Aorta (tissue), 5 donors: ENCODE measurements at regions not wholly inside any gene's neighbourhood (a gene's known extent, or its start where the extent isn't known, plus 50 kb on each side); places are given as distances from the start of the nearest gene placed in this dataset.

ENCODE experiments used
- ATAC-seq: fragments of 200-7000 bp; cut with Tn5 transposase; one replicate; pipeline ENCODE4 v1.9.1; 2022; ENCODE audit warnings: moderate library complexity; ENCODE audit not compliant: low FRiP score
- DNase-seq, 2 donors: peaks; one replicate each; pipeline ENCODE4 v3.0.0-alpha.2; 2020
- H3K27ac ChIP-seq, 2 donors: one replicate each; pipeline ENCODE4 v1.5.1; 2013; ENCODE audit warnings: low read length in 2 of 2, mild to moderate bottlenecking in 2 of 2, moderate library complexity in 2 of 2, control low read depth in 1 of 2, inconsistent platforms in 1 of 2, low read depth in 1 of 2
- H3K27me3 ChIP-seq, 2 donors: one replicate each; pipeline ENCODE4 v1.6.1; 2013; ENCODE audit warnings: control low read depth in 1 of 2, low read length in 1 of 2, mild to moderate bottlenecking in 1 of 2, moderate library complexity in 1 of 2; ENCODE audit not compliant: insufficient read depth in 2 of 2, control insufficient read depth in 1 of 2
- H3K36me3 ChIP-seq, 2 donors: one replicate each; pipeline ENCODE4 v1.6.1; 2013; ENCODE audit warnings: control low read depth in 1 of 2, low read length in 1 of 2, mild to moderate bottlenecking in 1 of 2; ENCODE audit not compliant: insufficient read depth in 2 of 2, control insufficient read depth in 1 of 2
- H3K4me1 ChIP-seq, 2 donors: one replicate each; pipeline ENCODE4 v1.6.1; 2013; ENCODE audit warnings: low read length in 2 of 2, control low read depth in 1 of 2, mild to moderate bottlenecking in 1 of 2, moderate library complexity in 1 of 2; ENCODE audit not compliant: insufficient read depth in 2 of 2, control insufficient read depth in 1 of 2
- H3K4me3 ChIP-seq, 2 donors: one replicate each; pipeline ENCODE4 v1.5.1; 2013; ENCODE audit warnings: low read length in 2 of 2, control low read depth in 1 of 2, mild to moderate bottlenecking in 1 of 2
- H3K9me3 ChIP-seq: one replicate; pipeline ENCODE4 v1.6.1; 2013; ENCODE audit warnings: mild to moderate bottlenecking, low read length; ENCODE audit not compliant: control insufficient read depth
- WGBS, 2 donors: extraction: QIAGEN DNeasy Blood & Tissue Kit; methylation state at CpG; one replicate each; pipeline ENCODE4 v1.1.7; 2013; 5-methylcytosine and 5-hydroxymethylcytosine counted together
- intact Hi-C, 2 donors: fragments of 100-400 bp; cut with DNase I; formaldehyde crosslinking; loops; one replicate each; pipeline versions ENCODE4 v1.14.2 to v1.15.0; 2022
- donor health status: healthy with polysubstance abuse.
- donor health status: Bipolar disorder and iron deficiency.
- donor health status: DM: no; HTN: no; CAD: no.
- donor health status: DM: no; HTN: no; CAD: no.
- donor health status: DM: yes; HTN: yes; CAD: no.

GRCh38 chr2:213225866-213226265 lies 58.4 kb upstream of the SPAG16 start:
- no peaks in the 10 kb centered on the region for H3K9me3 ChIP-seq
- H3K4me1 ChIP-seq: no peaks in the 10 kb centered on the region
- no peak overlapping the region for H3K4me3 ChIP-seq
- H3K27me3 ChIP-seq: peaks cover 0 to 2% of the 10 kb centered on the region in 2 donors
- WGBS, 2 donors: 85 to 90% methylated on average over 4 of the region's 4 CpGs
- intact Hi-C loops: no loop called here
- H3K36me3 ChIP-seq: no peaks in the 10 kb centered on the region
- no peak overlapping the region for H3K27ac ChIP-seq
- no peak for DNase-seq
- no peak for ATAC-seq

DNA sequence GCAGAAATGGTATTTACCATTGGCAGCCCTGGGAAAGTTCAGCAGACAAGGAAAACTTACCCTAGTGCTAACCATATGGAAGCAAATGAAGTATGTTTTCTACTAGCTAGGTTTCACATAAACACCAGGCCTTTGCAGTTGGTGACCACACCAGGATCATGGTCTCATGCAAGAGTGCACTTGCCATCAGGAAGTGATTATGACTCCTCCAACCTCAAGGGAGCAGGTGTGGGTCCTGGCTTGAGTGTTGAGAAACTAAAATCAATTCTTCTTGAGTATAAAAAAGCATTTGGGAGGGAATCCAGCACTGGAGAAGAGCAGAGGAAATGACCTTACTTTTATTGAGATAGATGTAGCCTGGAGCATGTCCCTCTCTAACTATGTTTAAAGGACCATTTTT lies 56.8 kb upstream of the SPAG16 start:
- intact Hi-C loops: no loop called here

DNA sequence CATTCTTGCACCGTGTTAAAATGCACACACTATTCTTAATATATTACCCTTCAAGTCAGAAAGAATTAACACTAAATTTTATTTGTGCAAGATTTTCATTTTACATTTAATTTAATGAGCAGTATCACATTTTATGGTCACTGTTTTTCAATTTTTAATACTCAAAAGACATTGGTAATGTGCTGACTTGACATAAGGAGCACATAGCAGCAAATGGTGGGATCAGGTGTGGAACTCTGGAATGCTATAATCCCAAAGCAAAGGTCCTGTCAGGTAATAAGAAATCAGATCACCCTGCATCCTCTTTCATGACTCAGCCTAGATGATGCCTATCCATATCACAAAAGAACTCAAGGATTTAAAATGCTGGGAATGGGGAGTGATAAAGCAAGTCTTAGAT lies 55.6 kb upstream of the SPAG16 start:
- Histone ChIP-seq H3K4me1 (peaks cover 0 to 3% of the 10 kb centered on the region in 2 donors), H3K27ac (no peak overlapping the region), H3K27me3 (peaks cover 0 to 2% of the 10 kb centered on the region in 2 donors), H3K36me3 (no peaks in the 10 kb centered on the region), H3K4me3 (no peak overlapping the region), H3K9me3 (no peaks in the 10 kb centered on the region)
- intact Hi-C loops: no loop called here
- DNase-seq: no peak
- WGBS, 2 donors: 81 to 93% methylated on average over 1 of the region's 1 CpG
- no peak for ATAC-seq

More for the DNA sequence above, 56.8 kb upstream of the SPAG16 start:
- no peak overlapping the region for H3K27ac ChIP-seq
- peaks cover 0 to 2% of the 10 kb centered on the region in 2 donors for H3K27me3 ChIP-seq
- no peaks in the 10 kb centered on the region for H3K36me3 ChIP-seq
- no peaks in the 10 kb centered on the region for H3K4me1 ChIP-seq
- DNase-seq (no peak), ATAC-seq (no peak)
- no peaks in the 10 kb centered on the region for H3K9me3 ChIP-seq
- H3K4me3 ChIP-seq: no peak overlapping the region

- Histone ChIP-seq H3K27me3 (peaks cover 0 to 2% of the 10 kb centered on the region in 2 donors), H3K4me3 (no peak overlapping the region), H3K36me3 (no peaks in the 10 kb centered on the region), H3K4me1 (peaks cover 0 to 3% of the 10 kb centered on the region in 2 donors), H3K27ac (no peak overlapping the region), H3K9me3 (no peaks in the 10 kb centered on the region)
- intact Hi-C loops: no loop called here
- DNase-seq (no peak), ATAC-seq (no peak)
- WGBS, 2 donors: 71 to 74% methylated on average over 8 of the region's 8 CpGs
Measured at GRCh38 chr2:213229814-213230213, 54.5 kb upstream of the SPAG16 start.

- H3K9me3 ChIP-seq: no peaks in the 10 kb centered on the region
- H3K36me3 ChIP-seq: no peaks in the 10 kb centered on the region
- no peak overlapping the region for H3K27ac ChIP-seq
- H3K4me3 ChIP-seq: no peak overlapping the region
- intact Hi-C loops: no loop called here
- H3K27me3 ChIP-seq: peaks cover 0 to 2% of the 10 kb centered on the region in 2 donors
- ATAC-seq (no peak), DNase-seq (no peak)
- H3K4me1 ChIP-seq: peaks cover 0 to 3% of the 10 kb centered on the region in 2 donors
- 91 to 94% methylated on average over 1 of the region's 1 CpG for WGBS, 2 donors
Measured at GRCh38 chr2:213231966-213232365, 52.3 kb upstream of the SPAG16 start.

DNA sequence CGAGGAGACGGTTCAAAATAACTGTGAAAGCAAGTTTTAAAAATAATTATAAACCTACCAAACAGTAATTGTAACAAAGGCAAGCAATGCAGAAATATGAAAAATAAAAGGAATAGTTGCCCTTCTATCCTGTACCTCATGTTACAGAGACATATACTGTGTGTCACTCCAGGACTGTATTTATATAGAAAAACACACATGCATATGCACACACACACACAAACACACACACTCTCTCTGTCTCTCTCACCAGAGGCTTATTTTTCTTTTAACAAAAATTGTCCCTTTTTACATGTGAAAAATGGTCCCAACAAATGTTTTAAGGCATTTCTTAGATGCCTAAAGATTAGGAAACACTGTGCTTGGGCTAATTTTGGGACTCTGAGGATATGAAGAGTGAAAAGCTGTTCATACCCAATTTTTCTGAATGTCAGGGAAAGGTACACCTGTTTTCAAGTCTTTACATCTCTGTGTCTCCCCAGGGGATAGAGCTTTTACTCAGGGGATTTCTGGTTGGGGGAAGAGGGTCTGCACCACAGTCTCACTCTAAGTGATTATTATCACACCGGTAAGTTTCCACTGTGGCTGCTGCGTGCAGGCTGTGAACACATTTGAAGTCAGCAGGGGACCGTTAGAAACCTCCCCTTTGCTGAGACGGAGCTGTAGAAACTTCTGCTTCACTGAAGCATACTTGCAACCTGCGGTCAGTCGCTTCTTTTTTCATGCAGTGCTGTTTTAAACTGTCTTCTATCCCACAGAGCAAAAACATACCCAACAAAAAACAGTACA lies 51.4 kb upstream of the SPAG16 start:
- Histone ChIP-seq H3K27ac (no peak overlapping the region), H3K27me3 (peaks cover 0 to 2% of the 10 kb centered on the region in 2 donors), H3K4me1 (peaks cover 0 to 3% of the 10 kb centered on the region in 2 donors), H3K4me3 (no peak overlapping the region), H3K36me3 (no peaks in the 10 kb centered on the region), H3K9me3 (no peaks in the 10 kb centered on the region)
- intact Hi-C loops: no loop called here
- ATAC-seq: no peak
- DNase-seq: no peak
- WGBS, 2 donors: 40 to 45% methylated on average over 8 of the region's 8 CpGs

DNA sequence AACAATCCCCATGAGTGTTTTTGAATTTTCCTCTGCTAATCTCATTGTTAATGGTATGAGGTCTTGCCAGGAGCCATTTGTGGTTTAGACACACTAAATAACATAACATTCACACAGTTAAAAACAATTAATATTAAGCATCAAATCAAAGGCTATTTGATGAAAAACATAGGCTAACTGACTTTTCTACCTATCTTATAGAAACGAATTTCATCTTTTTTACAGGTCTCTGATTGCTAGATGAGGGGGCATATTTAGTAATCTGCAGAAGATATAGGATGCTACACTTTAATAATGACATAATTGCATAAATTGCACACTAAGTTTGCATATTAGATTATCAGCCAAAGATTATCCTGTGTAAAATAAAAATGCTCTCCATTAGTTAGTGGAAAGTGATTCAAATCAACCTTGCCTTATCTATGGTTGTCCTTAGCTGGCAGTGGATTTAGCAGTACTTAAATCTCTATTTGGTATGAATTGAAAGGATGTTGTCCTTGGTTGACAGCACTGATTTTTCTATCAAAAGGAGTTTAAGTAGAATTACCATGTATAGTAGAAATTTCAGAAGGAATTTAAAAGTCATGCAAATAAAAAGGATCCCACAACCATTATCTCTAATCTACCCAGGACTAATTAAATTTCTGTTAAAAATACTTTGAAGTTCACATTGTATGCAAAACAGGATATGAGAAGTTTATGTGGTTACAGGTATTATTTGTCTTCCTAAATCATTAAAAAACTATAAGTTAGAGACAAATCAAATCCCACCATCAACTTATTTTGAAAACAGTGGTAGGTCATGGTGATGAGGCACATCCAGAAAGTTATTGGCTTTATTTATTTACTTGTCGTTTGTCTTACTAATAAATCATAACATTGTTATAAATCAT lies 50.6 kb upstream of the SPAG16 start:
- Histone ChIP-seq H3K4me1 (peaks cover 0 to 3% of the 10 kb centered on the region in 2 donors), H3K36me3 (no peaks in the 10 kb centered on the region), H3K9me3 (no peaks in the 10 kb centered on the region), H3K27ac (no peak overlapping the region), H3K27me3 (peaks cover 0 to 2% of the 10 kb centered on the region in 2 donors), H3K4me3 (no peak overlapping the region)
- intact Hi-C loops: no loop called here
- DNase-seq: no peak
- WGBS, 2 donors: 72 to 74% methylated on average over 2 of the region's 2 CpGs
- ATAC-seq: no peak
